Prostate gland (tissue), 2 donors: ENCODE measurements at regions not wholly inside any gene's neighbourhood (a gene's known extent, or its start where the extent isn't known, plus 50 kb on each side); places are given as distances from the start of the nearest gene placed in this dataset.

Source experiments
- DNase-seq: peaks from one replicate; pipeline ENCODE4 v3.0.0-alpha.2; 2019; ENCODE audit warnings: low spot score
- H3K27ac ChIP-seq, 2 donors: fragments of 200-600 bp; sonication (generic); 2 replicates each; pipeline ENCODE4 v1.5.1; 2017 to 2019
- H3K27me3 ChIP-seq: fragments of 200-600 bp; sonication (generic); replicated peaks from 2 replicates; pipeline ENCODE4 v1.5.1; 2019; ENCODE audit not compliant: insufficient read depth
- H3K36me3 ChIP-seq, 2 donors: fragments of 200-600 bp; sonication (generic); 1 replicate in 1 of 2; 2 replicates in 1 of 2; pipeline versions ENCODE4 v1.5.1 to v1.8.1; 2017 to 2019
- H3K4me1 ChIP-seq: fragments of 200-600 bp; sonication (generic); replicated peaks from 2 replicates; pipeline ENCODE4 v1.5.1; 2019
- H3K4me3 ChIP-seq, 2 donors: fragments of 200-600 bp; sonication (generic); 2 replicates each; pipeline ENCODE4 v1.5.1; 2017 to 2019
- H3K9me3 ChIP-seq: fragments of 200-600 bp; sonication (generic); 2 replicates; pipeline ENCODE4 v1.5.1; 2017
- CTCF ChIP-seq, 4 experiments: fragments of 200-600 bp in 2 of 4; fragments of 450-650 bp in 2 of 4; sonication (generic) in 2 of 4; IDR thresholded peaks; 1 replicate in 3 of 4; 2 replicates in 1 of 4; pipeline ENCODE4 v1.5.1; 2016 to 2019; ENCODE audit warnings: antibody characterized with exemption in 4 of 4, mild to moderate bottlenecking in 2 of 4, moderate library complexity in 2 of 4
- POLR2A ChIP-seq: fragments of 450-650 bp; IDR thresholded peaks from one replicate; pipeline ENCODE4 v1.6.1; 2016; ENCODE audit warnings: antibody characterized with exemption, mild to moderate bottlenecking
- WGBS: methylation state at CpG from one replicate; pipeline ENCODE4 v1.1.5; 2018; 5-methylcytosine and 5-hydroxymethylcytosine counted together
- intact Hi-C: fragments of 100-400 bp; cut with DNase I; formaldehyde crosslinking; loops from one replicate; pipeline ENCODE4 v1.14.2; 2022
- small RNA-seq, 2 donors: library from RNA; depleted of rRNA; stranded (forward); fragments of <200 nt; gene quantifications; one replicate each; pipeline ENCODE3, GENCODE V24; 2016

DNA sequence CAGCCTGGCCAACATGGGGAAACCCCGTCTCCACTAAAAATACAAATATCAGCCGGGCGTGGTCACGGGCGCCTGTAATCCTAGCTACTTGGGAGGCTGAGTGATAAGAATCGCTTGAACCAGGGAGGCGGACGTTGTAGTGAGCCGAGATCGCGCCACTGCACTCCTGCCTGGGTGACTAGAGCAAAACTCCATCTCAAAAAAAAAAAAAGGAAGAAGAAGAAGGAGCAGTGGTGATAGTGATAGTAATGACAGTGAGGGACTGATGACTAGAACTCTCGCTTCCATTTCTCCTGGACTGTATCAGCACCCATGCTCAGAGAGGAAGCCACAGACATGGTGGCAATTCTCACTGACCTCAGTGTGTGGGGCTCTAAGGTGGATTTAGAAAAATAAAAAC, 52.6 kb upstream of the CLINT1 start:
- no peak for DNase-seq
- intact Hi-C loops: loop anchor here (10.0 kb wide), 2 partner anchors 57 to 83 kb away; partner anchors contain the start of gene CLINT1
- no peaks in the 10 kb centered on the region for H3K9me3 ChIP-seq

More for the DNA sequence above, 52.6 kb upstream of the CLINT1 start:
- Histone ChIP-seq H3K27me3 (no peaks in the 10 kb centered on the region), H3K4me3 (no peak overlapping the region), H3K4me1 (no peaks in the 10 kb centered on the region), H3K36me3 (no peaks in the 10 kb centered on the region), H3K27ac (no peak overlapping the region)
- WGBS: 98% methylated on average over 12 of the region's 12 CpGs
- TF ChIP-seq CTCF (IDR thresholded peaks at IDR 0.05) (no peak), POLR2A (no peak)

Small RNAs in the stretch of these regions (small RNA-seq; reads per million reads assigned to genes)
- 0 reads per million in 2 donors for gene AC091979.2
- 0 to 0.28 reads per million in 2 donors for gene RNU2-48P
